SHP77 (cell line): ENCODE measurements at regions not wholly inside any gene's neighbourhood (a gene's known extent, or its start where the extent isn't known, plus 50 kb on each side); places are given as distances from the start of the nearest gene placed in this dataset.
"Not testable (repeated sequence)": the region's sequence is repeated elsewhere in the genome, so short reads cannot be mapped to it uniquely, and the experiment has no call there.

Experiments
- DNase-seq, 2 experiments: peaks; one replicate each; lab custom pipeline; 2025; lab: John Stamatoyannopoulos, UW

DNA sequence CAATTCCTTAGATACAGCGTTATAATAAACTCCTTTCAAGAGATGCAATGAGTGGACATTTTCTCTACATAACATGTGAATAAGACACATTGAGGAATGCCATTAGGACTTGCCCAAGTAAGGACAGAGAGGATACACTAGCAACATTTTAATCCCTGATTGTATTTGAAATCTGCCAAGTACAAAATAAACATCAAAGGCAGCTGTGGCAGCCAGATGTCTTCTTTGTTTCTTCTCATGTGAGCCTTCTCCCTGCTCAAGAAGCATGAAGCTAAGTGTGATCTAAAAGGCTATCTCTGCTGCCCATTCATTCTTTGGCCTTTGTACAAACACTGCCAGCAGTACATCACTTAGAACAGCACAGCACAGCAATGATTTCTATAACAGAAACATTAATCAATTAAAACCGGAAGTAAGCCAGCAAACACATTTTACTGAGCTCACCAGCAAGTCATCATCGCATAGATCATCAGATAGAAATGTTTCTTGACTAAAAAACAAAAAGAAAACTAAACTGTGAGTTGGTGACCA is 364.0 kb downstream of the CNTN6 start:
- DNase-seq, result no peak

DNA sequence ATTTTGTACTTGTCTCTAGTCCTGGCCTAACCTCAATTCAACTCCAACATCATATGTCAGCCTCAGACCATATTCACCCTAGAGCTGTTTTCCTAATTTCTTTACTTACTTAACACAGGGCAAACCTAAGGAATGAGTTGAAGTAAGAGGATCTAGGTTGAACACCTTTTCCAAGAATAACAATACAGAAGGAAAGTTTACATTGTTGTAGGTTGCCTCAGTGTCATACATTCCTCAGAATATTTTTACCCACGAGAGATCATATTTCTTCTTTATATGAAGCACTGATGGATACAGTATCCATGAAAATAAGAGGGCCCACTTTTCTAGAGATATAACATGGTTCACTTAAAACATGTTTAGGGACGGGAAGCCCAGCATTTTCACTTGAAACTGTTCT is 369.5 kb downstream of the CNTN6 start:
- DNase-seq, result no peak

DNA sequence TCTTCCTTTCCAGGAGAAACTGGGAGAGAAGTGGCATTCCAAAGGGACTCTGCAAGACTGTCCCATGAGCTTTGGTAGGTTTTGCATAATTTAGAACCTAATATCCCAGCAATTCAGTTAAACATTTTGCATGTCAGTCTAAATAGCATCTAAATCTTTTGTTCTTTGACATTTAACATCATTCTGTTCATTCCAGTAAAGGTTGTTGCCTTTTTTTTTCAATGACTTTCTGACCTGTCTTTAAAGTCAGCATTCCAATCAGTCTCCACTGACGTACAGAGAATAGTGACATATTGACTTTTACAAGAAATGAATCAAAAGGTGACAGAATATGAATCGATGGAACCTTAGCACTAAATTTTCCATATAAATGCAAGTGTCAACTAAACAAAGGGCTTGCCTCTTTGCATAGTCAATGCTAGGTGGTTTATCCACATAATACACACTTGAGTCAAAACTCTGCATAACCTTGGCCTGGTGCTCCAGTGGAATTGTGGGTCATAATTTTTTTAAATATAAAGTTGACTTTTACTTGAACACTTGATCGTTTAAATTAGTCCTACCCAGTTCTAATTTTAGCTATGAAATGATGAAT is 370.1 kb downstream of the CNTN6 start:
- DNase-seq, result no peak

DNA sequence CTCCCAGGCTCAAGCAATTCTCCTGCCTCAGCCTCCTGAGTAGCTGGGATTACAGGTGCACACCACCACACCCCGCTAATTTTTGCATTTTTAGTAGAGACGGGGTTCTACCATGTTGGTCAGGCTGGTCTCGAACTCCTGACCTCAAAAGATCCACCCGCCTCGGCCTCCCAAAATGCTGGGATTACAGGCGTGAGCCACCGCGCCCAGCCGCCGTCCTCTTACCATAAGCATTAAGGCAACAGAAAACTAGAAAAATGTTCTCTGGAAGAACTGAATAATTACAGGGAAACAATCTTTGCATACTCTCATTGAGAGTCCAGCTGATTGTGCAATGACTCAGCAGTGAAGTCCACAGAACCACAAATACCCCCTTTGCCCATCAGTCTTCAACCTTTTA is 372.3 kb downstream of the CNTN6 start:
- not testable (repeated sequence) for DNase-seq

DNA sequence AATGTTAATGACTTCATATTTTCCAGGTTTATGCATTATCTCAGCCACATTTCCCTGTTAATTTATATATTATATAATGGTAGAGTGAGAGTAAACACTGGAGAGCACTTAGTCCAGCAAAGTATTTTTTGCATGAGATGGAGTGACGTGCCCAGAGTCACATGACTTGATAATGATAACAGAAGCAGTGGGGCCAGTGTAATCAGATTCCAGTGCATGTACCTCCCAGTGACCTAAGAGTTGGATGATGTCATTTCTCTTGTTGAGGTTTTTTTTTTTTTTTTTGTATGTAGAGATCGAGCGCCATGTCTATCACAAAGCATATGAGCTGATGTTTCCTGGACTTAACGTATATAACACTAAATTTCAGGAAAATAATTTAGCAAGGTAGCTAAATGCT is 375.3 kb downstream of the CNTN6 start:
- DNase-seq, result no peak

DNA sequence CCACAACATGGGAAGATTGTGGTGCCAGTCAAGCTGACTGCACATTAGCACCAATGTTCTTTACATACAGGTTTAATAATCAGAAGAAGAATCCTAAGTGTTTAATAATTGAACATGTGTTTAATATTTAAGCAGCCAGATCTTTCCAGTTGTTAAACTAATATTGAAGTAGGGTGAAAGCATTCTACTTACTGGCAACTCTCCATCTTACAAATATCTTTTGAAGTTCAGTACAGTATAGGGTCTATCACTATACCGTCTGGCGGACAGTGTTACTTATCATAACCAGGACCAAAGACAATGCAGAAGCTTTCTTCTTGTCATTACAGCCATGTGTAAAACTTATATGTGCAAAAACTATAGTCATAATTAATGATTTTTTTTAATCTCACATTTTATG is 376.4 kb downstream of the CNTN6 start:
- DNase-seq, result no peak

DNA sequence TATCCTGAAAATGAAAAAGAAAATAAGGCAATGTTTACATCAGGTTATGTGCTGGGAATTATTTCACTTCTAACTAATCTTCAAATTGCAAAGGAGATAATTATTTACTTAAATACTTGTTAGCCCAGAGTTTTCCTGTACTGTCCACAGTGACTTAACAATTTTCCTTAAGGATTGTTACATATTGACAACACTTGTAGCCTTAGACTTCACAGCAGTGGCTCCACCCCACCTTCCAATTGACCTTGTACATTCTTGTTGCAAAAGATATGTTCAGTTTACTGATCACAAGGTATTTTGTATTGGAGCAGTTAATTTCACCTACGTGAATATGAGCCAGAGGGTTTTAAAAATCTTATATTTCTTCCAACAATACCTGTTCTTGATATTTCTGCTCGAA is 376.9 kb downstream of the CNTN6 start:
- no peak for DNase-seq

DNA sequence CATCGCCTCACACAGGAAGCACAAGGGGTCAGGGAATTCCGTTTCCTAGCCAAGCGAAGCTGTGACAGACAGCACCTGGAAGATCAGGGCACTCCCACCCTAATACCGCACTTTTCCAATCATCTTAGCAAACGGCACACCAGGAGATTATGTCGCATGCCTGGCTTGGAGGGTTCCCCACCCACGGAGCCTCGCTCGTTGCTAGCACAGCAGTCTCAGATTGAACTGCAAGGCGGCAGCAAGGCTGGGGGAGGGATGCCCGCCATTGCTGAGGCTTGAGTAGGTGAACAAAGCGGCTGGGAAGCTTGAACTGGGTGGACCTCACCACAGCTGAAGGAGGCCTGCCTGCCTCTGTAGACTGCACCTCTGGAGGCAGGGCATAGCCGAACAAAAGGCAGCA is 384.8 kb downstream of the CNTN6 start:
- no peak for DNase-seq

DNA sequence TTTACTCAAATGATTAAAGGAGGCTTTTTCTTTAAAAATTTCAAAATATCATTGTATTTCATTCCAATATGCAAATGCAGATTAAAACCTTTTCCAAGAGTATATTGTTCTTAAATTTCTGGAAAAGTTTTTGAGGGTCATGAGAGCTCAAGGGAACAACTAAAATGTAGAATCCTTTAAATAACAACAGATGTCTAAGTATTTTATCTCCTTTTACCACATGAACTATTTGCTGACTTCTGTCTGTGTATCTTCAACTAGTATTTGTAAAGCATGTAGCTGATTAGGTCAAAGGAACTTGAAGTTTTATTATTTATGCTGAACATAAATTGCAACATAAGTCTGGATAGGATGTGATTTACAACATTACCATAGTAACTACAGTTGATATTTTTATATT is 402.6 kb downstream of the CNTN6 start:
- DNase-seq, result no peak

DNA sequence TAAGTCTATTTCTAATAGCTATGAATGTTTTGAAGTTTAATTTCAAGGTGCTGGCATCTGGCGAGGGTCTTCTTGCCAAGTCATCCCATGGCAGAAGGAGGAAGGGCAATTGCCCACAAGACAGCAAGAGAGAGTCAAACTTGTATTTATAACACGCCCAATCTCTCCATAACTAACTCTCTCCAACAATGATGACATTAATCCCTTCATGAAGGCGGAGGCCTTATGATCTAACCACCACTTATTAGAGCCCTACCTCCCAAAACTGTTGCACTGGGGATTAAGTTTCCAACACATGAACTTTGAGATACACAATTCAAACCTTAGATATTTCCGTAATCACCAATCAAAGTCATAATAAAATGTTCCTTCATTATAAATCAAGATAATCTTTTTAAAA is 406.9 kb downstream of the CNTN6 start:
- no peak for DNase-seq

DNA sequence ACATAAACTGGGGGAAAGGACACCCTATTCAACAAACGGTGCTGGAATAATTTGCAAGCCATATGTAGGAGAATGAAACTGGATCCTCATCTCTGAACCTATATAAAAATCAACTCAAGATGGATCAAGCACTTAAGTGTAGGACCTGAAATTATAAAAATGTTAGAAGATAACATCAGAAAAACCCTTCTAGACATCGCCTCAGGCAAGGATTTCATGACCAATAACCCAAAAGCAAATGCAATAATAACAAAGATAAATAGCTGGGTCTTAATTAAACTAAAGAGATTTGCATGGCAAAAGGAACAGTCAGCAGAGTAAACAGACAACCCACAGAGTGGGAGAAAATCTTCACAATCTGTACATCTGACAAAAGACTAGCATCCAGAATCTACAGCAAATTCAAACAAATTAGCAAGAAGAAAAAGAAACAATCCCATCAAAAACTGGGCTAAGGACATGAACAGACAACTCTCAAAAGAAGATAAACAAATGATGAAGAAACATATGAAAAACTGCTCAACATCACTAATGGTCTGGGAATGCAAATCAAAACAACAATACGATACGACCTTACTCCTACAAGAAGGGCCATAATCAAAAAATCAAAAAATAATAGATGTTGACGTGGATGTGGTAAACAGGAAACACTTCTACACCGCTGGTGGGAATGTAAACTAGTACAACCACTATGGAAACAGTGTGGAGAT is 408.7 kb downstream of the CNTN6 start:
- no peak for DNase-seq

DNA sequence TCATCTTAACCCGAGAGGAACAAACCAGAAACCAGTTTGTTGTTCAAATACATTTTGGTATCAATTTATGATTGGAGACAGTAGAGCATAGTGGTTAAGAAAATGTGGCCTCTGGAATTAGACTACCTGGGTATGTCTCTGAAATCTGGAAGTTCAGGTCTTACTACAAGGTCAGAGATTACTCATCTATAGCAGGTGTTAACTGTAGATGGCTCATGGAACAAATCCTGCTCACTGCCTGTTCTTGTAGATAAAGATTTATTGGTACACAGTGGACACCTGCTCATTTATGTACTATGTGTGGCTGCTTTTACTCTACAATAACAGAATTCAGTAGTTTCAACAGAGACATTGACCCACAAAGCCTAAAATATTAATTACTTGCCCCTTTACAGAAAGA is 413.3 kb downstream of the CNTN6 start:
- peak in 1 of 2 experiments; percentile 12 for DNase-seq

DNA sequence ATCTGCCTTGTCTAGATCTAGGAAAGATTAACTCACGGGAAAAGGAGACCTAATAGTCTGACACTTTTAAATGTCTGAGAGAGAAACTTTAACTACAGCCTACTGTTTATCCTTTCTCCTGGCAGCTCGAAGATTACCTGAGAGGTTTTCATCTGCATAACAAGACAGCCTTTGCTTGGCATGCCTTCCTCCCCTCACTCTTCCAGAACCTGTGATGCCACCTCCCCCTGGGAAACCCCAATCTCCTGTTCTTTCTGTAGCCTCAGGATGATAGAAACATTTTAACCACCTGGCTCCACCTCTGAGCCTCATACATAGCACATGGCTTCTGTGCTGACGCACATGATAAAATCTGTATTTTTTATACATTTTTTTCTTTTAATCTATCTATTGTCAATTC is 420.8 kb downstream of the CNTN6 start:
- DNase-seq, result no peak

DNA sequence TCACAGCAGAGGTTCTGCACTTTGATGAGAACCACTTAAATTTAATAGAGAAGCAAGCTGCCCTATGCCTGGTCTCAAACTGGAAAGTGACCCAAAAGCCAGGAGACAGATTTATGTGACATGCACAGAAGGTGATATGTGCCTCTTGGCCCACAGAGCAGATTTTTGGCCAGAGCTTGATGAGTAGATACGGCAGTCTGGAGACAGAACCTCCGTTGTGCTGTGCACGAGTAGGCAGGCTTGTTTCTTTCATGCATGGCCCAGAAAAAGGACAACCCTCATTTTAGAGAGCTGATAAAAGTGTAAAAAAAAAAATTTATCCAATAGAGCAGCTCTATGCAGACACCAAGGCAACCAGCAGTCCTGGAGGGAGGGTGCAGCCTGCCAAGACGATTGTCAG is 423.1 kb downstream of the CNTN6 start:
- no peak for DNase-seq

DNA sequence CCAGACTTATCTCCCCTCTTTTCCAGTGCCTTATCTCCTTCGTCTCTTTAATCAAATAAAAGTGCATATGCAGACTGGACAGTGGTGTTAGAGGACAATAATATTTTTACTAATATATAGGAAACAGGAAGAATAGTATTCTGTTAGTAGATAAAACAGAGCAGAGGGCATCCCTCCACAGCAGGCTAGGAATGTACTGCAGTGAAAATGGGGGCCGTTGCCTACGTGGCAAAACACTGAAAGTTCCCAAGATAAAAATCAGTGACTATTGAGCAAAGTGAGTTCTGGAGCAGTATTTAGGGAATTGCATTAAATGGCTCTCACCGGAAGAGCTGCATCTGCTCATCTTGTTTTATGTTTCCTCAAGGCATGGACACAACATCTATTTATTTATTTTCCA is 435.0 kb downstream of the CNTN6 start:
- DNase-seq, result no peak

DNA sequence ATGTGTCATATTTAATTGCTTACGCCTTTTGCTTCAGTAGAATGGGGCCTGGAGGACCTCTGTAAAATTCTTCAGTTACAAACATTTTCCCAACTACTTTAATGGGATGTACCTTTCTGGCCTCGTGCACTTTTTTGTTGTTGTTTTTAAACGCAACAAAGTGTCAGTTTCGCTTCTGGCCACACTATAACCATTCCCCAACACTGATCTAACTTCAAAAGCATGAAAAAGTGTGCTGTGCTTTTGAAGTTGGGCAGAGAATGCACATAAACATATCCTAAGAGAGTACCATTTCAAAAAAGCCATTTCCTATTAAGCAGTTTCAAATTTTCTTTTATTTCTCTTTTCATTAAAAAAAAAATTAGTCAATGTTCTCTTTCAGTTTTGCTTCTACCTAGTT is 435.8 kb downstream of the CNTN6 start:
- DNase-seq, result no peak

DNA sequence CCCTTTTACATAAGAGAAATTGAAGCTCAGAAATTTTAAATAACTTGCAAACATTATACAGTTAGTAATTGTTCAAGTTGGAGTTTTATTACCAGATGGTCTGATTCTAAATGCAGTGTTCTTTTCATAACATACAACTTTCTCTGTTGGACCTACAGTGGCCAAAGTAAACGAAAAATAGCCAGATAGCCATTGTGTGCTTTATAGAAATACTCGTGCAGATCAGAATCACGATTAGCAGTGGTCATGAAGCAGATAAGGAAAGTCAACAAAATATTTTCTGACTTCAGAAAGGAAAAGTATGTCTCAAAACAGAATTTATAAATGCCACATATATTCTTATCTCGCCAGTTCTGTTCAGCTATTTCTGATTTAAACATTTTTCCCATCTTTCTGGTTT is 436.9 kb downstream of the CNTN6 start:
- DNase-seq, result no peak

DNA sequence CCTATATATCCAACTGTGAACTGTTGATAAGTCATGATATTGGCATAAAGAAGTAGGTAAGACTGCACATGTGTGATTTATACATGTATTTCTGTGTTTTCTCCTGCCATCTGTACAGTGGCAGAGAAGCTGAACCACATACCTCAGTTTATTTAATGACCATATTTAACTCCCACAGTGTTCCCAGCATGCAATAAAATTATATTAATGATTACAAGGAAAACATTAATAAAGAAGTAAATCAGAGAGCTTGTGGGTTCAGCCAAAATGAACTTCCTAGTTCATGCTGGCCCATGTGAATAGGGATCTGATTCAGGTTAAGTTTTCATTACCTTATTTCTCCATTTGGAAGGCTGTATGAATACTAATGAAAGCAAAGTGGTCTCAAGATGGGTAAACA is 439.2 kb downstream of the CNTN6 start:
- DNase-seq, result no peak

DNA sequence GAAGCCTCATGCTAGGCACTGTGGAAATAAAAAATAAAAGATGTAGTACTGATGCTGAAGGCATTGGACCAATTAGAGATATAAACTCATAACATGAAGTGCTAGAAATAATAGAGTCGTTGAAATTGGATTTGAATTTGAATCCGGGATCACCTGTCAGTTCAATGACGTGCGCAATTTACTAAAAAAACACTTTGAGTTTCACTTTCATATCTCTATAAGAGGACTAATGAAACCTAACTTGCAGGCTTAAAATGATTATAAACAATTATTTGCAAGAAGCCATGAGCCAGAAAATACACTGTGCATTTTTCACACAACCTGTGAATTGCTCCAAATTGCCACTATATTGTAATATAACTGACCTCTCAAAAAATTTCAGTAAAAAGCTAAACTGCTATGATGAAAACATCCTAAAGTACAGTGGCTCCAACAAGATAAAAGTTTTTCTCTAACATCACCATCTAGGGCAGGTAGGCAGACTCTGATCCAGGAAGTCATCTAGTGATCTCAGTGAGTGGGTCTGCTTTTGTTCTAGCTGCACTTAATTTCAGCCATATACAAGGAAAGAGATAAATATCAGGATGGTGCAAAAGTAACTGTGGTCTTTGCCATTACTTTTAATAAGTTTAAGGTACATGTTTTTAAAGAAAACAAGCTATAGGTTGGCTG is 440.2 kb downstream of the CNTN6 start:
- no peak for DNase-seq

DNA sequence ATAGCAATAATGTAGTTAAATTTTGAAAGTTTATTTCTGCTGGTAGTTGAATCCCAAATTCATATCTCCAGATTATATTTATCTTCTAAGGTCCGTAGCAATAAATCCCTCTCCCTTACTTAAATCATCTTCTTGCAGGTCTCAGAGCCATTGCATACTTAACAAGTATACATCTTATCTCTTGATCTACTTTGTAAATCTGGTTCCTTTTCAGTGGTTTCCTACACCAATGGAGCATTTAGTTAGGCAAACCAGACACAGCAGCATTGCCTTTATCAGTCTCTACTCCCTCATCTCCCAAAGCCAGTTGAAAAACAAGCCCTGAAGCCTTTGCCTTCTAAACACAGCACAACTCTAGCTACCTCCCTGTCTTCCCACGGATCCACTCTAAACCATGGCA is 440.9 kb downstream of the CNTN6 start:
- DNase-seq, result no peak

DNA sequence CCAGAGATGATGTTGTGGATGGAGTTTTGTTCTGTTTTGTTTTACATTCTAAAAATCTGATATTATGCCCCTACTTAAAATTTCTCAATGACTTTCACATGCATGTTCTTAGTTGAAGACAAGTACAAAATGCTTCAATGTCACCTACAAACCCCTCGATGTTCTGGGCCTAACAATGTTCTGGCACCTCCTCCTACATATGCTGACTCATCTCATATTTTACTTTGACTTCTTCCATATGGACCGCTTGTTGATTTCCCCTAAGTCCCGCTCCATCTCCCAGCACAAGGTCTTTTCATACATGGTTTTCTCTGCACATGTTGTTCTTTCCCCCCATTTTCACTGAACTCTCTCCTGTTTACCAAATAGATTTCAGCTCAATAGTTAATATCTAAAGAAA is 441.4 kb downstream of the CNTN6 start:
- DNase-seq, result no peak

DNA sequence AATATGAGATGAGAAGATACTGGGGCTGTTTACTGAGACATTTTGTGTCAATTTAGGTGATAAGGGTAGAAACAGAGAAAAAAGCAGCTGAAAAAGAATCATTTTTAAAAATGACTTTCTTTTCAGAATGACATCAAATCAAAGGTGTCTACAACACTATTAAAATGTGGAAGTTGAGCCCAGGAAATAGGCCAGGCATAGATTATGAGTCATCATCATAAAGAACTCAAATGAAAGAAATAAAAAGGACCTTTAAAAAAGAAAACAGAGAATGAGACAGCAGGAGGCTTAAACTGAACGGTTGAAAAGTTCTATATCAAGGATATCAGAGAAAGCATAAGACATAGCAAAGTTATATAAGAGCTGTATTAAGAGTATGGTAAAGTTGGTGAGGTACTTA is 442.5 kb downstream of the CNTN6 start:
- no peak for DNase-seq

DNA sequence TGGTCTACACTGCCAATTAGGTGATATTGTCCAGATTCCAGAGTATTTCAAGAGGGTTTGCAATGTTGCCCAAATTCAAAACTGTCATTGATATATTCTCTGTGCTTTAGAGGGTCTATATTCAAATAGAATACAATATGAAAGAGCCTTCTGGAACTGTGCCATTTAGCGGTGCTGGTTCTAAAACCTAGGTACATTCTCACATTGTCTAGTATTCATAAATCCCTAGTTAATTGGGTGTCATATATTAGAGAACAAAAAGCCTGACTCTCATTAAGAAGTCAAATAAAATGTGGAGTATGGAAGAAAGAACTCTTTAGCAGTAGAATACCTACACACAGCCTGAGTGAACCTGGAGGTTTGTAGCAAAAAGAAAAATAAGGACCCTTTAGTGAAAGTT is 447.9 kb downstream of the CNTN6 start:
- DNase-seq, result no peak
